ENCODE measurements at regions not wholly inside any gene's neighbourhood (a gene's known extent, or its start where the extent isn't known, plus 50 kb on each side); places are given as distances from the start of the nearest gene placed in this dataset.

DNA sequence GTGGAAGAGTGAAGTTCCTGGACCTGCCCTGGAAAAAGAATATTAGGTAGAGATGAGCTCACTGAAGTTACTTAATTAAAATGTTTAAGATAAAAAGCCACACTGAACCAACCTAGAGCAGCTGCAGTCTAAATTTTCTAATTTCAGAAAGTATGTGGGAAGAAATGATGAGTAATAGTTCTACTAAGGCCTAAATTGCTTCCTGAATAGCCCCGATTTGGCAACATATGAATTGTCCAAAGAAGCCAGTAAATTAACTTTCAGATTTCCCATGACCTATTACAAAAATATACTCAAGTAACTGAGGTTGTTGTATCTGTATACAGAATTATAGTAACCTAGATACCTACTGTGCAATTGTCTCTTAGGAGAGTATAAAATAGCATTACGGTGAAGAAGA is 312.6 kb downstream of the IPMK start:
- Histone ChIP-seq H3K27me3 (no peaks in the 10 kb centered on the region), H3K9me3 (no peaks in the 10 kb centered on the region), H3K27ac (no peak overlapping the region), H3K4me1 (no peaks in the 10 kb centered on the region), H3K36me3 (no peaks in the 10 kb centered on the region), H3K4me3 (no peak overlapping the region)
- intact Hi-C loops (cut with DNase I; ENCODE audit: low total_unique reads): no loop called here
- no peak for DNase-seq
- TF ChIP-seq POLR2AphosphoS5 (IDR thresholded peaks at IDR 0.05) (no peak), EP300 (IDR thresholded peaks at IDR 0.05) (no peak), POLR2A (IDR thresholded peaks at IDR 0.05) (no peak)
- TF ChIP-seq, protein P1, sequence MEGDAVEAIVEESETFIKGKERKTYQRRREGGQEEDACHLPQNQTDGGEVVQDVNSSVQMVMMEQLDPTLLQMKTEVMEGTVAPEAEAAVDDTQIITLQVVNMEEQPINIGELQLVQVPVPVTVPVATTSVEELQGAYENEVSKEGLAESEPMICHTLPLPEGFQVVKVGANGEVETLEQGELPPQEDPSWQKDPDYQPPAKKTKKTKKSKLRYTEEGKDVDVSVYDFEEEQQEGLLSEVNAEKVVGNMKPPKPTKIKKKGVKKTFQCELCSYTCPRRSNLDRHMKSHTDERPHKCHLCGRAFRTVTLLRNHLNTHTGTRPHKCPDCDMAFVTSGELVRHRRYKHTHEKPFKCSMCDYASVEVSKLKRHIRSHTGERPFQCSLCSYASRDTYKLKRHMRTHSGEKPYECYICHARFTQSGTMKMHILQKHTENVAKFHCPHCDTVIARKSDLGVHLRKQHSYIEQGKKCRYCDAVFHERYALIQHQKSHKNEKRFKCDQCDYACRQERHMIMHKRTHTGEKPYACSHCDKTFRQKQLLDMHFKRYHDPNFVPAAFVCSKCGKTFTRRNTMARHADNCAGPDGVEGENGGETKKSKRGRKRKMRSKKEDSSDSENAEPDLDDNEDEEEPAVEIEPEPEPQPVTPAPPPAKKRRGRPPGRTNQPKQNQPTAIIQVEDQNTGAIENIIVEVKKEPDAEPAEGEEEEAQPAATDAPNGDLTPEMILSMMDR (IDR thresholded peaks at IDR 0.05): no peak
- WGBS, 5 donors: 65 to 92% (median 82%) methylated on average over 2 of the region's 2 CpGs

DNA sequence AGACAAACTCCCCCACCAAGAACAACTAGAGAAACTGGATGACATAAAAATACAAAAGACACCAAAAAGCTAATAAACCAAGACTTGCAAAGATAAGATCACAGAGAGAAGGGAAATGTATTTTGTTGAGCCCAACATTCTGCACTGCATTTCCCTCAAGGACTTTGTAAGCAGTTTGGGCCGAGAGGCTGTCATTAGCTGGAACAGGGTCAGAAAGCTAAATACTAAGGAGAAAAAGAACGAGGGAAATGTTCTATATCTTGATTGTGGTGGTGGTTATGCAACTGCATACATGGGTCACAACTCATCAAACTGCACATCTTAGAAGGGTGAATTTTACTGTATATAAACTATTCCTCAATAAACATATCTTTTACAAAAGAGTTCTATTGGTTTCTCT is 315.0 kb downstream of the IPMK start:
- 26 to 57% (median 45%) methylated on average over 2 of the region's 2 CpGs for WGBS, 5 donors
- TF ChIP-seq POLR2A (IDR thresholded peaks at IDR 0.05) (no peak), EP300 (IDR thresholded peaks at IDR 0.05) (no peak), POLR2AphosphoS5 (IDR thresholded peaks at IDR 0.05) (no peak)
- TF ChIP-seq, protein P1 (IDR thresholded peaks at IDR 0.05): no peak
- H3K9me3 ChIP-seq: no peaks in the 10 kb centered on the region
- H3K27me3 ChIP-seq: no peaks in the 10 kb centered on the region
- no peak for DNase-seq
- intact Hi-C loops (cut with DNase I; ENCODE audit: low total_unique reads): no loop called here
- no peaks in the 10 kb centered on the region for H3K36me3 ChIP-seq
- H3K27ac ChIP-seq: no peak overlapping the region
- no peaks in the 10 kb centered on the region for H3K4me1 ChIP-seq
- H3K4me3 ChIP-seq: no peak overlapping the region

DNA sequence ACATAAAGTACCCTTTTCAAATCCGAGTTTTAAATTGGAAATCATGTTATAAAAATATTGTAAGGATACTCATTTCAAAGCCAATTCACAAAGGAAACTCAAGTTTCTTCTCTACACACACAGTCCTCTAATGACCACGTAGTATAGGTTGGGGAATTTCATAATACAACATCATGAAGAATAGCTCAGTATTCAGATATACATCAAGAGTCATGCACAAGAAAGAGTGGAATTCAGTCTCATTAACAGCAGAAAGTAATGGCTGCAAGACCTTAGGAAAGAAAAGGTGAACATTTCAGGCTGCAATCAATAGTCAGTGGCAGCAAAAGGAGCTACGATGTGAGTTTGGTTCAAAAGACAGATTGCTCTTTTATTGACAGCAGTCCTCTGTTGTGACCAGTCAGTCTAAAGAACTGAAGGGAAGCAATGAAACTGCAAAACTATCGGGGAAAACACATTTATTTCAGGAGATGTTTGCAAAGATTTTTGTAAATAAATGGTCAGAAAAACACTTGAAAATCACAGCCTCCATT is 317.2 kb downstream of the IPMK start:
- intact Hi-C loops (cut with DNase I; ENCODE audit: low total_unique reads): no loop called here
- TF ChIP-seq POLR2AphosphoS5 (IDR thresholded peaks at IDR 0.05) (no peak), POLR2A (IDR thresholded peaks at IDR 0.05) (no peak), EP300 (IDR thresholded peaks at IDR 0.05) (no peak)
- TF ChIP-seq, protein P1 (IDR thresholded peaks at IDR 0.05): no peak
- no peak for DNase-seq
- Histone ChIP-seq H3K36me3 (no peaks in the 10 kb centered on the region), H3K4me3 (no peak overlapping the region), H3K4me1 (no peaks in the 10 kb centered on the region), H3K9me3 (no peaks in the 10 kb centered on the region), H3K27me3 (no peaks in the 10 kb centered on the region), H3K27ac (no peak overlapping the region)
- 37 to 54% (median 43%) methylated on average over 4 of the region's 4 CpGs for WGBS, 5 donors

DNA sequence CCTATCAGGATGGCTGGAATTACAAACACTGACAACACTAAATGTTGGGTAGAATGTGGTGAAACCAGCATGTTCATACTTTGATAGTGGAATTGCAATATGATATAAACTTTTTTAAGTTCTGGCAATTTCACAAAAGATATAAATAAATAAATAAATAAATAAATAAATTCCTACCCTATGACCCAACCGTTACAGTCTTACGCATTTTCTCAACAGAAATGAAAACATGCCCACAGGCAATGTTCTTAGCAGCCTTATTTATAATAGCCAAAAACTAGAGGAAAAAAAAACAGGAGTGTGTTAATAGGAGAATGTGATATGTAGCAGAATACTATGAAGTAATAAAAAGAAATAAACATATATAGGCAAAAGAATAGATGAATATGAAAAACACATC is 318.9 kb downstream of the IPMK start:
- DNase-seq: no peak
- no peak overlapping the region for H3K4me3 ChIP-seq
- no peaks in the 10 kb centered on the region for H3K4me1 ChIP-seq
- H3K36me3 ChIP-seq: no peaks in the 10 kb centered on the region
- H3K9me3 ChIP-seq: no peaks in the 10 kb centered on the region
- 83 to 94% (median 94%) methylated on average over 2 of the region's 2 CpGs for WGBS, 5 donors
- intact Hi-C loops (cut with DNase I; ENCODE audit: low total_unique reads): no loop called here
- TF ChIP-seq EP300 (IDR thresholded peaks at IDR 0.05) (no peak), POLR2AphosphoS5 (IDR thresholded peaks at IDR 0.05) (no peak), POLR2A (IDR thresholded peaks at IDR 0.05) (no peak)
- TF ChIP-seq, protein P1 (IDR thresholded peaks at IDR 0.05): no peak
- no peaks in the 10 kb centered on the region for H3K27me3 ChIP-seq
- H3K27ac ChIP-seq: no peak overlapping the region

Data from stomach (tissue), 8 donors.